Muscle of back (tissue), 3 donors: ENCODE measurements at regions not wholly inside any gene's neighbourhood (a gene's known extent, or its start where the extent isn't known, plus 50 kb on each side); places are given as distances from the start of the nearest gene placed in this dataset.
"Not testable (repeated sequence)": the region's sequence is repeated elsewhere in the genome, so short reads cannot be mapped to it uniquely, and the experiment has no call there.

Source experiments
- DNase-seq, 3 donors: peaks; one replicate each; pipeline versions ENCODE4 v3.0.0 to v3.0.0-alpha.2; 2013

DNA sequence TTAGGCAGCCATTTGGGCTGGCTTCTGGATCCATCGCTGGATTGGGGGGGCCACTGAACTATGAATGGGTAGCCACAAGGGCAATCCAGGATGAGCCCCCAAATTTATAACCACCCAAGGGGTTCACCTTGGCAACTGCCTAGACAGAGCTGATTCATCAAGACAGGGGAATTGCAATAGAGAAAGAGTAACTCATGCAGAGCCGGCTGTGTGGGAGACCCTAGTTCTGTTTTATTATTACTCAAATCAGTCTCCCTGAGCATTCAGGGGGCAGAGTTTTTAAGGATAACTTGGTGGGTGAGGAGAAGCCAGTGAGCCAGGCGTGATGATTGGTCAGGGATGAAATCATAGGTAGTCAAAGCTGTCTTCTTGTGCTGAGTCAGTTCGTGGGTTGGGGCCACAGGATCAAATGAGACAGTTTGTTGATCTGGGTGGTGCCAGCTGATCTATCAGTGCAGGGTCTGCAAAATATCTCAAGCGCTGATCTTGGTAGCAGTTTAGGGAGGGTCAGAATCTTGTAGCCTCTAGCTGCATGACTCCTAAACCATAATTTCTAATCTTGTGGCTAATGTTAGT is 57.9 kb downstream of the DNAJB9 start:
- no peak for DNase-seq

DNA sequence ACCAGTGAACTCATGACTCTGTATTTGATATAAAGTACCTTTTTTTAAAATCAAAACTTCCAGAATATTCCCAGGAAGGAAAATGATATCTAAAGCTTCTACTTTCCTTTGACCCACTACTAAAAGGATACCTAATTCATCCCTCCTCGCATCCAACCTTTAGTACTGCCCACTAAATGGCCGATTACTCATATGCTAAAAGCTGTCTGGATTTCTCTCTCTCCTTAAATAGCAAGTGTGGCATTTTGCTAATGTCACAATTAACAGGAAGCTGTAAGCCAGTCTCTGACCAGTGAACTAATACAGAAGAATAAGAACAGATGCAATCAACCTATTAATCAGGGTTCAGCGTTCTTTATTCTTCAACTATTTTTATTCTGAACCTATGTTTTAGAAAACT is 59.0 kb downstream of the DNAJB9 start:
- no peak for DNase-seq

- peak; percentile 63 to 81 (median 79) for DNase-seq
These were observed 60.2 kb downstream of the DNAJB9 start for GRCh38 chr7:108629651-108630400.

DNA sequence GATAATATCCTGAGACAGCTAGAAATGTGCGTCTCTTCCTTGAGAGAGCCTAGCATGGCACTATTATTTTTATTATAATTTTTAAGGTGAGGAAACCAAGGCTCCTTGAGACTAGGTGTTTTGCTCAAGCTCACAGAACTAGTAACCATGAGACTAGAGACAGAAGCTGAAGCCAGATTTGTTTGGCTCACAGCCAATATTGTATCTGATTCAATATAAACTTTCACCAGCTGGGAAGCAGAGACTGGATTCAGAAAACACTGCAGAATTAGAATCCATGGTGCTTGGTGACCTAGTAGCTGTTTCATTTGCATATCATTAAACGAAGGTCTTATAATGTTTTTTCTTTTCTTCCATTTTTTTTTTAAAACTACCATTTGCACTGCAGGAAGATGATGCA is 64.4 kb downstream of the DNAJB9 start:
- peak in 1 of 3 donors; percentile 26 for DNase-seq

- no peak for DNase-seq
These were observed 64.9 kb downstream of the DNAJB9 start for GRCh38 chr7:108634535-108634934.

DNA sequence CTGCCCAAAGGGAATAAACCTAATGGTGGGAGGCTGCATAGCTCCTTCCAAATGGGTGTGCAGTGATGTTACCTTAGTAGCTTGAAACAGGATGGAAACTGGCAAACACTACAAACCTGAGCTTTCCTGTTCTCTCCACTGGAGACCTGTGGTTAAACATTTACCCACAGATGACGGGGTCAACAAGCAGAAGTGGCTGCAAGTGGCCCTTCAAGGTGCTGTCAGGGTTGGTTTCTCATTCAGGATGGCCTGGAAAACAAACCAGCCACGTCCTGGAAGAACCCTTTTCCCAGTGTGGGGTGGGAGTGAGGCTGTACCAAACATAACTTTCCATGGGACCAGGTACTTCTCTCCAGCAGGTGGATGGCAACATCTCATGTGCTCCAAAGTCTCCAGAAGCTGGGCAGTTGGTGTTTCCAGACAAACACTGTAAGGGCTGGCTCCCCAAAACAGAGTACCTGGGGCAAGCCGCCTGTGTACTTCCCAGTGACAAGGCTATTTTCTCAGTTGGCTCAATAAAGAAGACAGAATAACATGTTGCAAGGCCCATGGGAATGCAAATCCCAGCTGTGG is 67.5 kb downstream of the DNAJB9 start:
- DNase-seq, result no peak

DNA sequence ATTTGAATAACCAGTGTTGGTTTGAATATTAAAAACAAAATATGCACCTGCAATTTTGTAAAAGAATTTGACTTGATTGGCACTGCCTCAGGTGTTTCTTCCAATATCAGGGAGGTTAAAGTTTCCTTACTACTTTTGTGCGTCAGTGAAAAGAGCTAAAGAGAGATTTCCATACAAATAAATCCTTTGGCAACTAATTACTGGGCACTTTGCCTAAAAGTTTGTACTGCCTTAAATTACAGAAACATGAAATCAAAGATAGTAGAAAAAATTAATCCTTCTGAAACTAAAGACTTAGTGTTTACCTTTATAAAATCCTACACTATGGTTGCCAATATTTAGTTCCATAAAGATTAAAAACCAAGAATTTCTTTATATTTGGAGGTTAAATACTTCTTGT is 72.5 kb downstream of the DNAJB9 start:
- no peak for DNase-seq

- no peak for DNase-seq
These were observed 73.5 kb downstream of the DNAJB9 start for GRCh38 chr7:108643136-108643535.

DNA sequence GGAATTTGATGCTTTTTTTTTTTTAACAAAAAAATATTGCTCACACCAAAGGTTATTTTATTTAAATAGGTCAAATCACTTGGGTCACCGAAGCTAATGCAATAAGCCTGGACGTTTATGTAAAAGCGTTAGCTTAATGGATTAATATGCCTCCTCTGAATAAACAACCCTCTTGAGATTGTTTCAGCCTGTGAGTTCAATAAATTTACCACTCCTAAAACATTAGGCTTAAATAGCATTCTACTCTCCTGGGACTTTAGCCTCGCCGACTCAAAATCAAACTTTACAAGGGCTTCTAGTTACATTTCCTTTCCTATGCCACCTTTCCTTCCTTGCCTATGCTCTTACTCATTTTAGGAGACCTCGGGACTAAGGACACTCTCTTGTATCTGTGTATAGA is 79.3 kb downstream of the DNAJB9 start:
- no peak for DNase-seq

- peak; percentile 30 to 74 (median 44) for DNase-seq
These were observed 80.8 kb downstream of the DNAJB9 start for GRCh38 chr7:108650467-108650866.

DNA sequence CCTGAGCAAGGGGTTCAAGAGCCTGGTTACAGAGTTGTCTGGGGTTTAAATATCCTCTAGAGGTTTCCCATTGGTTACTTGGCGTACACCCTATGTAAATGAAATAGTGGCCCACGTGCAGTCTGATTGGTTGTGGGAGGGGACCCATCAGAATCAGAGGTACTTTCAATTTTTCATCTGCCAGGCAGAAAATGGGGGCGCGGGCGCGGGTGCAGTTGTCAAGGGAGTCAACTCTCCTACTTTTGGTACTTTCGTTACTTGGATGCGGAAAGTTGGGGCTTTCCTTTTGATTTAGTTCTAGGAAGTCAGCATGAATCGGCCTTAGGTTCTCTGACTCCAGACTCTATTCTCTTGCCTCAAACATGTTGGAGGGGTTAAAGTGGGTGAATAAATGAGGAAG is 83.2 kb downstream of the DNAJB9 start:
- DNase-seq, result no peak

DNA sequence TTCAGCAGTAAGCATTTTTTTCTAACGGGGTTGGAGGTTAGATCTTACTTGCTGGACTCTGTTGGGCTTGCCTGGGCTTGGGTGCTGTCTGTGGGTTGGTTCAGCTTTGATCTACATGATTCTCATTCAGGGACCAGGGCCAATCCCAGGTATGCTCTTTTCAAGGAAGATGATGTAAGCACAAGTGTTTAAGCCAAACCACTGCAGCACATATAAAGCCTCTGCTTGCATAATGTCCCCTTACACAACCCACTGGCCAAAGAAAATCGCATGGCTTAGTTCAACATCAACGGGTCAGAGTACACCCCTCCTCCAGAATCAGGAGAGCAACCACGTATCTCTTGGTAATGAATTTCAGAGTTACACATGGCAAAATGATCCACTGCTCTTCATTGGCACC is 83.9 kb downstream of the DNAJB9 start:
- no peak for DNase-seq

DNA sequence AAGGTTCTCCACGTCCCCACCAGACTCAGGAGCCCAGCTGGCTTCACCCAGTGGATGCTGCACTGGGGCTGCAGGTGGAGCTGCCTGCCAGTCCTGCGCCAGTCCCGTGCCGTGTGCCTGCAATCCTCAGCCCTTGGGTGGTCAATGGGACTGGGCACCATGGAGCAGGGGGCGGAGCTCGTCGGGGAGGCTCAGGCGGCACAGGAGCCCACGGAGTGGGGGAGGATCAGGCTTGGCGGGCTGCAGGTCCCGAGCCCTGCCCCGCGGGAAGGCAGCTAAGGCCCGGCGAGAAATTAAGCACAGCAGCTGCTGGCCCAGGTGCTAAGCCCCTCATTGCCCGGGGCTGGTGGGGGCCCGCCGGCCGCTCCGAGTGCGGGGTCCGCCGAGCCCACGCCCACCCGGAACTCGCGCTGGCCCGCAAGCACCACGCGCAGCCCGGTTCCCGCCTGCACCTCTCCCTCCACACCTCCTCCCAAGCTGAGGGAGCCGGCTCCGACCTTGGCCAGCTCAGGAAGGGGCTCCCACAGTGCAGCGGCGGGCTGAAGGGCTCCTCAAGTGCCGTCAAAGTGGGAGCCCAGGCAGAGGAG is 87.6 kb downstream of the DNAJB9 start:
- DNase-seq, result not testable (repeated sequence)

- DNase-seq, result no peak
These were observed 89.6 kb downstream of the DNAJB9 start for GRCh38 chr7:108659261-108659660.

GRCh38 chr7:108659867-108660266 is 90.2 kb downstream of the DNAJB9 start:
- no peak for DNase-seq

DNA sequence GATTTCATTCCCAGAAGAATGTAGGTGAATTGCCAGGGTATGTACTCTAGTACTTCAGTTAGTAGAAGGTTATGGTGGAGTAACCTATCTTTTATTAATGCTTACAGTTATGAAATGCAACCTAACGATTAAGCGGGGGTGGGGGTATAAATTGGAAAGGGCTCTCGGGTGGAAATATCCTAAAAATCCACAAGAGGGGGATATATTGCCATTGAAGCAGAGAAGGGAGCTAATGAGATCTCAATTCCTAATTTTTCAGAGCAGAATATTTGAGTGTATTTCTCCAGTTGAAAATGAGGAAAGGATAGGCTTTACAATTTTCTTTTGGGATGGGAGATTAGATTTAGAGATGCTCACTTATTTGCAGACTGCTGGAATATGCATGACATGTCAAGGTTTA is 90.8 kb downstream of the DNAJB9 start:
- DNase-seq, result peak in 2 of 3 donors; percentile 6 to 49

- peak in 1 of 3 donors; percentile 16 for DNase-seq
These were observed 93.2 kb downstream of the DNAJB9 start for GRCh38 chr7:108662783-108663362.

GRCh38 chr7:108663701-108664100 is 94.0 kb downstream of the DNAJB9 start:
- no peak for DNase-seq

- DNase-seq, result no peak
These were observed 97.5 kb downstream of the DNAJB9 start for GRCh38 chr7:108667216-108667615.

- DNase-seq, result no peak
These were observed 100.3 kb downstream of the DNAJB9 start for GRCh38 chr7:108669958-108670357.

DNA sequence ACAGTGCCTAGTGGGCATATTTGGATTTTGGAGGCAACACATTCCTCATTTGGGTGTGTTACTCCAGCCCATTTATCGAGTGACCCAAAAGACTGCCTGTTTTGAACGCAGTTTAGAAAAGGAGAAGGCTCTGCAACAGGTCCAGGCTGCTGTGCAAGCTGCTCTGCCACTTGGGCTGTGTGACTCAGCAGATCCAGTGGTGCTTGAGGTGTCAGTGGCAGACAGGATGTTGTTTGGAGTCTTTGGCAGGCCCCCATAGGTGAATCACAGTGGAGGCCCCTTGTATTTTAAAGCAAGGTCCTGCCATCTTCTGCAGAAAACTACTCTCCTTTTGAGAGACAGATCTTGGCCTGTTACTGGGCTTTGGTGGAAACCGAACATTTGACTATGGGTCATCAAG is 104.0 kb downstream of the DNAJB9 start:
- not testable (repeated sequence) for DNase-seq

GRCh38 chr7:108684629-108685028 is 115.0 kb downstream of the DNAJB9 start:
- DNase-seq, result no peak

DNA sequence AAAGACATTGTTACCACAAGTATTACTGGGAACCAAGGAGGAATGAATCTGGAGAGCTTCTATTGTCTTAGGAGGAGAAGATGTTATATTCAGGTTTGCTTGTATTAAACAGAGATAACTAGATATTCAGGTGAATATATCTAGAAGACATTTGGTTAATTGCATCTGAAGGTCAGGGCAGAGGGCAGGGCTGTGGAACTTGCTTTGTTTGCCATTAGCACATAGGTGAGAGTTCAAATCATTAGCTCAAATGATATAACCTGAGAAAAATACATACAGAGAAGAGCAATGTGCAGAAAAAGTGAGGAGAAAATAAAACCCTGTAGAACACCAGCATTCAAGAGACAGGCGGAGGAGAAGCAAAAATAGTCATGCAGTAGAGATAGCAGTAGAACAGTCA is 116.8 kb downstream of the DNAJB9 start:
- DNase-seq, result no peak
